NB4 (cell line): ENCODE measurements at regions not wholly inside any gene's neighbourhood (a gene's known extent, or its start where the extent isn't known, plus 50 kb on each side); places are given as distances from the start of the nearest gene placed in this dataset.

ENCODE experiments used
- CTCF ChIP-seq: IDR thresholded peaks from one replicate; pipeline ENCODE4 v1.5.1; 2012; ENCODE audit warnings: low read depth, low read length
- MYC ChIP-seq: IDR thresholded peaks from 2 replicates; pipeline ENCODE4 v1.6.1; 2011; ENCODE audit warnings: low read depth, low read length
- POLR2A ChIP-seq: IDR thresholded peaks from 2 replicates; pipeline ENCODE4 v1.6.1; 2011; ENCODE audit warnings: mild to moderate bottlenecking; ENCODE audit not compliant: insufficient read length; ENCODE audit errors: extremely low read depth

GRCh38 chr10:30558411-30558810, 71.1 kb downstream of the LYZL2 start:
- no peak for TF ChIP-seq CTCF
- no peak for TF ChIP-seq POLR2A
- no peak for TF ChIP-seq MYC
